T-cell (primary cell): ENCODE measurements at regions not wholly inside any gene's neighbourhood (a gene's known extent, or its start where the extent isn't known, plus 50 kb on each side); places are given as distances from the start of the nearest gene placed in this dataset.
"Not testable (repeated sequence)": the region's sequence is repeated elsewhere in the genome, so short reads cannot be mapped to it uniquely, and the experiment has no call there.

ENCODE experiments used
- ATAC-seq, 4 experiments: fragments of 200-7000 bp in 3 of 4; fragments of 150-1000 bp in 1 of 4; cut with Tn5 transposase; replicated peaks in 1 of 4; 1 replicate in 3 of 4; 2 replicates in 1 of 4; pipeline ENCODE4 v1.10.0; 2021; ENCODE audit warnings: moderate library complexity in 3 of 4, mild to moderate bottlenecking in 2 of 4, moderate number of reproducible peaks in 1 of 4
- CTCF ChIA-PET, 2 donors: fragments of 300-600 bp; sonication (Branson Sonifier 250); formaldehyde crosslinking; loops; one replicate each; lab custom pipeline; 2022; ENCODE audit warnings: antibody characterized with exemption in 2 of 2; lab: Charles Lee
- POLR2A ChIA-PET, 2 donors: fragments of 300-600 bp; sonication (Branson Sonifier 250); formaldehyde crosslinking; loops; one replicate each; lab custom pipeline; 2022; ENCODE audit warnings: antibody characterized with exemption in 2 of 2; lab: Charles Lee
- DNase-seq, 35 experiments: peaks; one replicate each; pipeline versions ENCODE4 v3.0.0 to v3.0.0-alpha.2; 2013 to 2023
- H3K27ac ChIP-seq: one replicate; pipeline ENCODE4 v1.5.1; 2013; ENCODE audit warnings: low read length
- H3K27me3 ChIP-seq, 2 experiments: replicated peaks in 1 of 2; 1 replicate in 1 of 2; 2 replicates in 1 of 2; pipeline versions ENCODE4 v1.6.1 to v1.7.0; 2013; ENCODE audit warnings: low read length in 1 of 2, mixed read lengths in 1 of 2; ENCODE audit not compliant: control insufficient read depth in 2 of 2, insufficient read depth in 2 of 2; ENCODE audit errors: extremely low read depth in 1 of 2
- H3K36me3 ChIP-seq, 2 donors: 1 replicate in 1 of 2; 2 replicates in 1 of 2; pipeline versions ENCODE4 v1.6.1 to v1.7.0; 2013; ENCODE audit warnings: low read length in 1 of 2; ENCODE audit not compliant: control insufficient read depth in 2 of 2, insufficient read depth in 1 of 2; ENCODE audit errors: extremely low read depth in 1 of 2
- H3K4me1 ChIP-seq, 2 experiments: 1 replicate in 1 of 2; 2 replicates in 1 of 2; pipeline versions ENCODE4 v1.6.1 to v1.7.0; 2013; ENCODE audit warnings: low read length in 2 of 2, mixed read lengths in 1 of 2; ENCODE audit not compliant: insufficient read depth in 2 of 2, control insufficient read depth in 1 of 2; ENCODE audit errors: extremely low read depth in 1 of 2
- H3K4me3 ChIP-seq, 2 donors: 1 replicate in 1 of 2; 2 replicates in 1 of 2; pipeline versions ENCODE4 v1.5.1 to v1.7.0; 2013; ENCODE audit warnings: mild to moderate bottlenecking in 2 of 2, low read length in 1 of 2, moderate library complexity in 1 of 2; ENCODE audit not compliant: control insufficient read depth in 1 of 2; ENCODE audit errors: extremely low read depth in 1 of 2
- H3K9me3 ChIP-seq: 2 replicates; pipeline ENCODE4 v1.7.0; 2013
- H3K27ac Mint-ChIP-seq, 2 donors: one replicate each; pipeline ENCODE4 v1.8.0; 2020 to 2021; ENCODE audit warnings: mild to moderate bottlenecking in 2 of 2, mixed read lengths in 2 of 2
- H3K27me3 Mint-ChIP-seq, 2 donors: one replicate each; pipeline ENCODE4 v1.8.0; 2021 to 2022; ENCODE audit warnings: mixed read lengths in 2 of 2
- H3K36me3 Mint-ChIP-seq: one replicate; pipeline ENCODE4 v1.8.0; 2021; ENCODE audit warnings: mixed read lengths
- H3K4me1 Mint-ChIP-seq, 3 donors: one replicate each; pipeline ENCODE4 v1.8.0; 2020 to 2022; ENCODE audit warnings: mixed read lengths in 3 of 3, mild to moderate bottlenecking in 1 of 3
- H3K4me3 Mint-ChIP-seq, 3 donors: one replicate each; pipeline ENCODE4 v1.8.0; 2020 to 2022; ENCODE audit warnings: mild to moderate bottlenecking in 3 of 3, mixed read lengths in 3 of 3, moderate library complexity in 3 of 3
- H3K9me3 Mint-ChIP-seq, 3 donors: one replicate each; pipeline ENCODE4 v1.8.0; 2020 to 2022; ENCODE audit warnings: mixed read lengths in 3 of 3
- WGBS: methylation state at CpG from one replicate; pipeline ENCODE4 v1.1.5; 2013; ENCODE audit warnings: missing lambda C conversion rate; ENCODE audit not compliant: insufficient coverage; 5-methylcytosine and 5-hydroxymethylcytosine counted together

- no peak overlapping the region for H3K4me3 Mint-ChIP-seq
- Histone ChIP-seq H3K4me1 (peaks cover 0 to 19% of the 10 kb centered on the region in 2 experiments), H3K36me3 (no peaks in the 10 kb centered on the region), H3K27me3 (no peaks in the 10 kb centered on the region), H3K27ac (no peak overlapping the region), H3K4me3 (no peak overlapping the region), H3K9me3 (no peaks in the 10 kb centered on the region)
- H3K27ac Mint-ChIP-seq = no peak overlapping the region
- WGBS = no CpG with 5 or more reads among the region's 2 CpGs
- H3K27me3 Mint-ChIP-seq = no peaks in the 10 kb centered on the region
- CTCF ChIA-PET = interaction anchor here (0.6 to 6.2 kb wide), 7 partner anchors 9 to 1636 kb away, joined by 3 to 37 read pairs (median 3); no protein-coding TSS in a partner anchor
- H3K4me1 Mint-ChIP-seq = peaks cover 12 to 31% (median 16%) of the 10 kb centered on the region in 3 donors
- ATAC-seq (peak in 1 of 4 experiments; percentile 39), DNase-seq (no peak)
- peaks cover 3% of the 10 kb centered on the region for H3K36me3 Mint-ChIP-seq
- peaks cover 0 to 18% (median 9%) of the 10 kb centered on the region in 3 donors for H3K9me3 Mint-ChIP-seq
- POLR2A ChIA-PET = interaction anchor here (0.6 to 0.8 kb wide), 2 partner anchors 50 to 294 kb away, joined by 3 to 6 read pairs; no protein-coding TSS in a partner anchor
Observed at GRCh38 chr1:172724765-172725613, 66.1 kb downstream of the FASLG start.

- Histone ChIP-seq H3K36me3 (no peaks in the 10 kb centered on the region), H3K4me3 (no peak overlapping the region), H3K27ac (no peak overlapping the region), H3K27me3 (no peaks in the 10 kb centered on the region), H3K4me1 (peaks cover 0 to 19% of the 10 kb centered on the region in 2 experiments), H3K9me3 (no peaks in the 10 kb centered on the region)
- WGBS = no CpG with 5 or more reads among the region's 2 CpGs
- ATAC-seq (no peak), DNase-seq (no peak)
- CTCF ChIA-PET = interaction anchor here (0.5 to 6.2 kb wide), 12 partner anchors 9 to 349 kb away, joined by 3 to 37 read pairs (median 4); no protein-coding TSS in a partner anchor
- Mint-ChIP-seq H3K27ac (no peak overlapping the region), H3K9me3 (peaks cover 0 to 18% (median 9%) of the 10 kb centered on the region in 3 donors), H3K4me3 (no peak overlapping the region), H3K27me3 (no peaks in the 10 kb centered on the region), H3K36me3 (peaks cover 3% of the 10 kb centered on the region), H3K4me1 (peaks cover 12 to 31% (median 16%) of the 10 kb centered on the region in 3 donors)
- POLR2A ChIA-PET = interaction anchor here in 1 of 2 donors (0.6 kb wide), 1 partner anchor 19 kb away, joined by 3 read pairs; no protein-coding TSS in a partner anchor
Observed at GRCh38 chr1:172726740-172727139, 67.8 kb downstream of the FASLG start.

- Histone ChIP-seq H3K4me3 (no peak overlapping the region), H3K36me3 (no peaks in the 10 kb centered on the region), H3K27me3 (no peaks in the 10 kb centered on the region), H3K9me3 (no peaks in the 10 kb centered on the region), H3K4me1 (peaks cover 0 to 19% of the 10 kb centered on the region in 2 experiments), H3K27ac (no peak overlapping the region)
- WGBS = 86% methylated on average over 4 of the region's 7 CpGs
- H3K9me3 Mint-ChIP-seq = peaks cover 0 to 18% (median 9%) of the 10 kb centered on the region in 3 donors
- H3K4me1 Mint-ChIP-seq = peaks cover 12 to 31% (median 16%) of the 10 kb centered on the region in 3 donors
- no peak for ATAC-seq
- no peak overlapping the region for H3K4me3 Mint-ChIP-seq
- ChIA-PET POLR2A (no interaction called here), CTCF (interaction anchor here (0.5 to 6.2 kb wide), 9 partner anchors 10 to 1171 kb away, joined by 3 to 37 read pairs (median 3); no protein-coding TSS in a partner anchor)
- H3K27ac Mint-ChIP-seq = no peak overlapping the region
- no peaks in the 10 kb centered on the region for H3K27me3 Mint-ChIP-seq
- no peak for DNase-seq
- peaks cover 3% of the 10 kb centered on the region for H3K36me3 Mint-ChIP-seq
Observed at GRCh38 chr1:172727275-172727857, 68.5 kb downstream of the FASLG start.

GRCh38 chr1:172727956-172728603 lies 69.2 kb downstream of the FASLG start:
- H3K4me3 Mint-ChIP-seq = no peak overlapping the region
- H3K4me1 Mint-ChIP-seq = peaks cover 12 to 31% (median 16%) of the 10 kb centered on the region in 3 donors
- Histone ChIP-seq H3K27ac (no peak overlapping the region), H3K4me1 (peaks cover 0 to 19% of the 10 kb centered on the region in 2 experiments), H3K9me3 (no peaks in the 10 kb centered on the region), H3K27me3 (no peaks in the 10 kb centered on the region), H3K36me3 (no peaks in the 10 kb centered on the region), H3K4me3 (no peak overlapping the region)
- no peaks in the 10 kb centered on the region for H3K27me3 Mint-ChIP-seq
- ChIA-PET CTCF (interaction anchor here (0.5 to 6.2 kb wide), 10 partner anchors 8 to 1170 kb away, joined by 3 to 37 read pairs (median 4); no protein-coding TSS in a partner anchor), POLR2A (interaction anchor here in 1 of 2 donors (0.6 kb wide), 1 partner anchor 1405 kb away, joined by 3 read pairs; no protein-coding TSS in a partner anchor)
- H3K36me3 Mint-ChIP-seq = peaks cover 3% of the 10 kb centered on the region
- WGBS = 100% methylated on average over 1 of the region's 1 CpG
- peak in 21 of 35 experiments; percentile 13 to 67 (median 23) for DNase-seq
- ATAC-seq = peak; percentile 67 to 80 (median 72)
- peaks cover 0 to 18% (median 9%) of the 10 kb centered on the region in 3 donors for H3K9me3 Mint-ChIP-seq
- no peak overlapping the region for H3K27ac Mint-ChIP-seq

GRCh38 chr1:172728705-172729104 lies 69.8 kb downstream of the FASLG start:
- not testable (repeated sequence) for H3K36me3 ChIP-seq, H3K27me3 ChIP-seq, H3K4me3 ChIP-seq, DNase-seq, H3K4me3 Mint-ChIP-seq, H3K27me3 Mint-ChIP-seq, H3K9me3 ChIP-seq, H3K27ac ChIP-seq, H3K27ac Mint-ChIP-seq, ATAC-seq, H3K36me3 Mint-ChIP-seq
- Mint-ChIP-seq H3K4me1 (peaks cover 12 to 31% (median 16%) of the 10 kb centered on the region in 3 donors), H3K9me3 (peaks cover 0 to 18% (median 9%) of the 10 kb centered on the region in 3 donors)
- CTCF ChIA-PET = interaction anchor here (0.6 to 6.2 kb wide), 5 partner anchors 9 to 130 kb away, joined by 3 to 37 read pairs (median 5); no protein-coding TSS in a partner anchor
- POLR2A ChIA-PET = interaction anchor here in 1 of 2 donors (0.6 kb wide), 2 partner anchors 1032 to 1404 kb away, joined by 3 read pairs; no protein-coding TSS in a partner anchor
- peaks cover 0 to 19% of the 10 kb centered on the region in 2 experiments for H3K4me1 ChIP-seq
- no CpG with 5 or more reads among the region's 1 CpG for WGBS
